ENCODE measurements at regions not wholly inside any gene's neighbourhood (a gene's known extent, or its start where the extent isn't known, plus 50 kb on each side); places are given as distances from the start of the nearest gene placed in this dataset.
"Not testable (repeated sequence)": the region's sequence is repeated elsewhere in the genome, so short reads cannot be mapped to it uniquely, and the experiment has no call there.

- DNase-seq (ENCODE audit: low spot score) (no peak), ATAC-seq (peak in 1 of 2 donors; percentile 28)
- Mint-ChIP-seq H3K4me1 (ENCODE audit: low read depth in 2 of 2) (no peaks in the 10 kb centered on the region), H3K27ac (no peak overlapping the region), H3K27me3 (peaks cover 7 to 12% of the 10 kb centered on the region in 2 donors), H3K9me3 (no peaks in the 10 kb centered on the region), H3K36me3 (no peaks in the 10 kb centered on the region), H3K4me3 (no peak overlapping the region)
Observed at GRCh38 chr3:38958026-38958720, 93.6 kb downstream of the SCN11A start.

GRCh38 chr3:38957296-38957695 lies 94.4 kb downstream of the SCN11A start:
- no peak for DNase-seq (ENCODE audit: low spot score)
- Mint-ChIP-seq H3K27me3 (peaks cover 12 to 19% of the 10 kb centered on the region in 2 donors), H3K27ac (no peak overlapping the region), H3K4me3 (no peak overlapping the region), H3K9me3 (no peaks in the 10 kb centered on the region), H3K36me3 (no peaks in the 10 kb centered on the region), H3K4me1 (ENCODE audit: low read depth in 2 of 2) (no peaks in the 10 kb centered on the region)
- peak in 1 of 2 donors; percentile 20 for ATAC-seq

GRCh38 chr3:38952721-38953120 lies 99.0 kb downstream of the SCN11A start:
- DNase-seq (ENCODE audit: low spot score): no peak
- ATAC-seq: no peak
- Mint-ChIP-seq H3K4me1 (ENCODE audit: low read depth in 2 of 2) (no peaks in the 10 kb centered on the region), H3K9me3 (no peaks in the 10 kb centered on the region), H3K36me3 (no peaks in the 10 kb centered on the region), H3K4me3 (no peak overlapping the region), H3K27me3 (peaks cover 8 to 27% of the 10 kb centered on the region in 2 donors), H3K27ac (no peak overlapping the region)

GRCh38 chr3:38951167-38951566 lies 100.6 kb downstream of the SCN11A start:
- H3K27me3 Mint-ChIP-seq: peaks cover 8 to 28% of the 10 kb centered on the region in 2 donors
- not testable (repeated sequence) for H3K4me1 Mint-ChIP-seq (ENCODE audit: low read depth in 2 of 2); ATAC-seq; DNase-seq (ENCODE audit: low spot score); H3K36me3 Mint-ChIP-seq; H3K9me3 Mint-ChIP-seq; H3K4me3 Mint-ChIP-seq; H3K27ac Mint-ChIP-seq

- peaks cover 13 to 28% of the 10 kb centered on the region in 2 donors for H3K27me3 Mint-ChIP-seq
- ATAC-seq: no peak
- no peak overlapping the region for H3K27ac Mint-ChIP-seq
- no peak overlapping the region for H3K4me3 Mint-ChIP-seq
- H3K9me3 Mint-ChIP-seq: no peaks in the 10 kb centered on the region
- H3K36me3 Mint-ChIP-seq: no peaks in the 10 kb centered on the region
- DNase-seq (ENCODE audit: low spot score): no peak
- no peaks in the 10 kb centered on the region for H3K4me1 Mint-ChIP-seq (ENCODE audit: low read depth in 2 of 2)
Observed at GRCh38 chr3:38950581-38950980, 101.2 kb downstream of the SCN11A start.

GRCh38 chr3:38949994-38950393 lies 101.8 kb downstream of the SCN11A start:
- no peak for ATAC-seq
- Mint-ChIP-seq H3K4me3 (no peak overlapping the region), H3K27me3 (peaks cover 13 to 28% of the 10 kb centered on the region in 2 donors), H3K27ac (no peak overlapping the region), H3K9me3 (no peaks in the 10 kb centered on the region), H3K36me3 (no peaks in the 10 kb centered on the region), H3K4me1 (ENCODE audit: low read depth in 2 of 2) (no peaks in the 10 kb centered on the region)
- no peak for DNase-seq (ENCODE audit: low spot score)

- no peak overlapping the region for H3K27ac Mint-ChIP-seq
- H3K36me3 Mint-ChIP-seq: no peaks in the 10 kb centered on the region
- H3K9me3 Mint-ChIP-seq: no peaks in the 10 kb centered on the region
- peaks cover 8 to 29% of the 10 kb centered on the region in 2 donors for H3K27me3 Mint-ChIP-seq
- no peaks in the 10 kb centered on the region for H3K4me1 Mint-ChIP-seq (ENCODE audit: low read depth in 2 of 2)
- ATAC-seq (no peak), DNase-seq (ENCODE audit: low spot score) (no peak)
- no peak overlapping the region for H3K4me3 Mint-ChIP-seq
Observed at GRCh38 chr3:38940394-38940793, 111.3 kb downstream of the SCN11A start.

GRCh38 chr3:38925351-38925750 lies 109.3 kb upstream of the SCN10A start:
- Mint-ChIP-seq H3K27me3 (peaks cover 18 to 30% of the 10 kb centered on the region in 2 donors), H3K27ac (no peak overlapping the region), H3K4me1 (ENCODE audit: low read depth in 2 of 2) (no peaks in the 10 kb centered on the region)

GRCh38 chr3:38916706-38917105 lies 100.7 kb upstream of the SCN10A start:
- DNase-seq (ENCODE audit: low spot score) (no peak), ATAC-seq (no peak)
- Mint-ChIP-seq H3K27me3 (peaks cover 7% of the 10 kb centered on the region in 2 donors), H3K27ac (no peak overlapping the region), H3K4me3 (no peak overlapping the region), H3K36me3 (no peaks in the 10 kb centered on the region), H3K4me1 (ENCODE audit: low read depth in 2 of 2) (no peaks in the 10 kb centered on the region), H3K9me3 (no peaks in the 10 kb centered on the region)

More at GRCh38 chr3:38925351-38925750, 109.3 kb upstream of the SCN10A start:
- Mint-ChIP-seq H3K9me3 (no peaks in the 10 kb centered on the region), H3K36me3 (no peaks in the 10 kb centered on the region), H3K4me3 (no peak overlapping the region)
- ATAC-seq (no peak), DNase-seq (ENCODE audit: low spot score) (no peak)

- Mint-ChIP-seq H3K27ac (no peak overlapping the region), H3K9me3 (no peaks in the 10 kb centered on the region), H3K27me3 (peaks cover 14 to 26% of the 10 kb centered on the region in 2 donors), H3K36me3 (no peaks in the 10 kb centered on the region), H3K4me1 (ENCODE audit: low read depth in 2 of 2) (no peaks in the 10 kb centered on the region), H3K4me3 (no peak overlapping the region)
- ATAC-seq: no peak
- DNase-seq (ENCODE audit: low spot score): no peak
Observed at GRCh38 chr3:38907426-38907825, 91.4 kb upstream of the SCN10A start.

GRCh38 chr3:38890426-38890825 lies 74.4 kb upstream of the SCN10A start:
- Mint-ChIP-seq H3K36me3 (peaks cover 12% of the 10 kb centered on the region), H3K4me3 (no peak overlapping the region), H3K4me1 (ENCODE audit: low read depth in 2 of 2) (no peaks in the 10 kb centered on the region), H3K9me3 (peaks cover 9% of the 10 kb centered on the region), H3K27ac (no peak overlapping the region), H3K27me3 (peaks cover 23 to 24% of the 10 kb centered on the region in 2 donors)
- DNase-seq (ENCODE audit: low spot score) (no peak), ATAC-seq (no peak)

- no peaks in the 10 kb centered on the region for H3K4me1 Mint-ChIP-seq (ENCODE audit: low read depth in 2 of 2)
- no peak for DNase-seq (ENCODE audit: low spot score)
- no peaks in the 10 kb centered on the region for H3K9me3 Mint-ChIP-seq
- H3K27me3 Mint-ChIP-seq: peaks cover 4 to 22% of the 10 kb centered on the region in 2 donors
- H3K27ac Mint-ChIP-seq: no peak overlapping the region
- H3K4me3 Mint-ChIP-seq: no peak overlapping the region
- no peaks in the 10 kb centered on the region for H3K36me3 Mint-ChIP-seq
- no peak for ATAC-seq
Observed at GRCh38 chr3:38878646-38879045, 62.6 kb upstream of the SCN10A start.
